GM10266 (cell line): ENCODE measurements at regions not wholly inside any gene's neighbourhood (a gene's known extent, or its start where the extent isn't known, plus 50 kb on each side); places are given as distances from the start of the nearest gene placed in this dataset.

Experiments used
- DNase-seq: peaks from one replicate; pipeline ENCODE4 v3.0.0; 2012; ENCODE audit errors: extremely low spot score
- TF ChIP-seq, protein P1 (sequence below): IDR thresholded peaks from 2 replicates; pipeline ENCODE4 v1.5.1; 2012; ENCODE audit warnings: mild to moderate bottlenecking, low read depth; ENCODE audit not compliant: control insufficient read depth, insufficient read depth; ENCODE audit errors: missing control alignments

DNA sequence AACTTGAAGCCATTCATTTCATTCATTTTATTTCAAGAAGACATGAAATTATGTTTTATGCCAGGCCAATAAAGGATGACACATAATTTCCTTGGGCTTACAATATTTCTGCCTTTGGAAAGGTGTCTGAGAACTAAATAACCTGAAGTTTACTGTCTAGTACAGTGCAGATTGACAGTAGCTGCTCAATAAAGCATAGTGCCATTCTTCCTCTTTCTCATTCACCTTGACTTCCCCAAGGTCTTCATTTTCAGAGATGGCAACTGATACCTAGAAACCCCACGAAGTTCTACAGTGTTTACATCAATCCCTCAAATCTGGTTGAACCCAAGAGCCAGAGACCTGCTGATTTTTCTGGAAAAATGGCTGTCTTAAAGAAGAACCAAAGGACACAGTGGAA is 144.3 kb upstream of the SYN3 start:
- TF ChIP-seq, protein P1, sequence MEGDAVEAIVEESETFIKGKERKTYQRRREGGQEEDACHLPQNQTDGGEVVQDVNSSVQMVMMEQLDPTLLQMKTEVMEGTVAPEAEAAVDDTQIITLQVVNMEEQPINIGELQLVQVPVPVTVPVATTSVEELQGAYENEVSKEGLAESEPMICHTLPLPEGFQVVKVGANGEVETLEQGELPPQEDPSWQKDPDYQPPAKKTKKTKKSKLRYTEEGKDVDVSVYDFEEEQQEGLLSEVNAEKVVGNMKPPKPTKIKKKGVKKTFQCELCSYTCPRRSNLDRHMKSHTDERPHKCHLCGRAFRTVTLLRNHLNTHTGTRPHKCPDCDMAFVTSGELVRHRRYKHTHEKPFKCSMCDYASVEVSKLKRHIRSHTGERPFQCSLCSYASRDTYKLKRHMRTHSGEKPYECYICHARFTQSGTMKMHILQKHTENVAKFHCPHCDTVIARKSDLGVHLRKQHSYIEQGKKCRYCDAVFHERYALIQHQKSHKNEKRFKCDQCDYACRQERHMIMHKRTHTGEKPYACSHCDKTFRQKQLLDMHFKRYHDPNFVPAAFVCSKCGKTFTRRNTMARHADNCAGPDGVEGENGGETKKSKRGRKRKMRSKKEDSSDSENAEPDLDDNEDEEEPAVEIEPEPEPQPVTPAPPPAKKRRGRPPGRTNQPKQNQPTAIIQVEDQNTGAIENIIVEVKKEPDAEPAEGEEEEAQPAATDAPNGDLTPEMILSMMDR = no peak
- DNase-seq = no peak

DNA sequence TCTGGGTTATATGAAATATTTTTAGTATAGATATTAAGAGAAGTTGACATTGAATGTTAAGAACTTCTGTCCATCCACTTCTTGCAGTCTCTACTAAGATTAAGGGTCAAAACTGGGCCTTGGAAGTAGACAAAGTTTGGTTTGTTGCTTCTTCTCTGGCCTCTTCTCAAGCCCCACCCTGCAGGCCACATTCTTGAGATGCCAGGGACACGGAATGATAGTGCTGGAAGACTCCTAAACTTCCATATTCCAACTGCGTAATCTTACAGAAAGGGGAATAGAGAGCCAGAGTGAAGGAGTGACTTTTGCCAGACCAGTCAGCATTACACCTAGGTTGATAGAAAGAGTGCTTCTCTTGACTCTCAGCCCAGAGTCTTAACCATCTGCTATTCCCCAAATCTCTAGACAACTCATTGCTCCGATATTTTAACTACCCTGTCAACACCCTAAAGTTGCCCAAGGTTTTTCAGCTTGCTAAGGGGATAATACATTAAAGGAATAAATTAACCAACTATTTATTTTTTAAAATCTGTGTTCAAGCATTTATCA is 136.4 kb upstream of the SYN3 start:
- TF ChIP-seq, protein P1 = no peak
- DNase-seq = no peak

DNA sequence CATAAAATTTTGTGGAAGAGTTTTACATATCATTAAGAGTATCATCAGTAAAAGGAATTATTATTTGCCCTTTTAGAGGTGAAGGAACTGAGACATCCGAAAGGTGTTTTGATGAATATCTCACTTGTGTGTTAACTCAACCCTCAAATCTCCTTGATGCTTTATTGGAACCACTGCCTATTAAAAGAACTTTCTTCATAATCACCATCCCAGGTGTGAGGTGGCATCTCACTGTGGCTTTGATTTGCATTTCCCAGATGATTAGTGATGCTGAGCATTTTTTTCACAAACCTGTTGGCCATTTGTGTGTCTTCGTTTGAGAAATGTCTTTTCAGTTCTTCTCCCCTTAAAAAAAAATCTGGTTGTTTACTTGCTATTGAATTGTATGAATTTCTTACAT is 134.0 kb upstream of the SYN3 start:
- DNase-seq = no peak

DNA sequence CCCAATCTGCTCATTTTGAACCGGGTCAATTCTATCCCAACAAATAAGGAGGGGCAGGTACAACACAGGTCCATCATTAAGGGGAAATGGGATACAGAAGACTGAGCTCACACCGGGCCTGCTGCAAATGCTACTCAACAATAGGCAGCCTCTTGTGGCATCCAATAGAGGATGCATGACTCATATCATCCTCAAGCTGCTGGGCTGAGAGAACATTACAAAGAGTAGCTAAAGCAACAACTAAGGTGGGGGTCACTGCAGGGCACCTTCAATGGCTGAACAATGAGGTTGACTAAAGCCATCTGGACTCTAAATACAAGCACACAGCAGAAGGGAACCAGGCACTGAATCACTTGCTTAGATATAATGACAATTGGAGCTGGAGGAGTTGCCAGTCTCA is 130.1 kb upstream of the SYN3 start:
- no peak for DNase-seq
- TF ChIP-seq, protein P1 = no peak

More for the DNA sequence above, 134.0 kb upstream of the SYN3 start:
- TF ChIP-seq, protein P1 = no peak

DNA sequence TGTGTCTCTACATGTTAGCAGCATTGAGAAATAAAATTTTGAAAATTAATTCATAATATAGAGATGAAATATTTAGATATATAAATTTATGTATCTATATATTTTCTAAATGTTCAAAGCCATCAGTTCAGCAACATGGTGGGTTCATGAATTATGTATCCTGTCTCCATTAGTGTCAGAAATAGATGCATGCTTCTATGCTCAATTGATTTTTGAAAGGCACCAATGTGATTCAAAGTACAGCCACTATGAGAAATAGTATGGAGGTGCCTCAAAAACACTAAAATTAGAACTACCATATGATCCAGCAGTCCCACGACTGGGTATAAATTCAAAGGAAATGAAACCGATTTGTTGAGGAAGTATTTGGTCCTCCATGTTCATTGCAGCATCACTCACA is 128.6 kb upstream of the SYN3 start:
- no peak for DNase-seq
- TF ChIP-seq, protein P1 = no peak

DNA sequence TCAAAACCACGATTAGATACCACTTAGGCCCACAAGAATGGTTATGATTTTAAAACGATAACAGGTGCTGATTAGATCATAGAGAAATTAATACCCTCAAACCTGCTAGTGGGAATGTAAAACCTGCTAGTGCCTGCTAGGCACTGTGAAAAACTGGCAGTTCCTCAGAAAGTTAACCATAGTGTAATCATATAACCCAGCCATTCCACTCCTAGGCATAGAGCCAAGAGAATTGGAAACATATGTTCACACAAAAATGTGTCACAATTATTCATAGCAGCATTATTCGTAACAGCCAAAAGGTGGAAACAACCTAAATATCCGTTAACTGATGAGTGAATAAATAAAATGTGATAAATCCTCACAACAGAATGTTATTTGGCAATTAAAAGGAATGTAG is 122.2 kb upstream of the SYN3 start:
- DNase-seq = no peak

More for the DNA sequence above, 122.2 kb upstream of the SYN3 start:
- TF ChIP-seq, protein P1 = no peak
